GM20000 (cell line): ENCODE measurements at regions not wholly inside any gene's neighbourhood (a gene's known extent, or its start where the extent isn't known, plus 50 kb on each side); places are given as distances from the start of the nearest gene placed in this dataset.

Experiments used
- DNase-seq: peaks from one replicate; pipeline ENCODE4 v3.0.0; 2012; ENCODE audit warnings: low spot score
- TF ChIP-seq, protein P1 (sequence below): IDR thresholded peaks from 2 replicates; pipeline ENCODE4 v1.5.1; 2012; ENCODE audit warnings: mild to moderate bottlenecking, control low read depth; ENCODE audit errors: extremely low read depth, missing control alignments

DNA sequence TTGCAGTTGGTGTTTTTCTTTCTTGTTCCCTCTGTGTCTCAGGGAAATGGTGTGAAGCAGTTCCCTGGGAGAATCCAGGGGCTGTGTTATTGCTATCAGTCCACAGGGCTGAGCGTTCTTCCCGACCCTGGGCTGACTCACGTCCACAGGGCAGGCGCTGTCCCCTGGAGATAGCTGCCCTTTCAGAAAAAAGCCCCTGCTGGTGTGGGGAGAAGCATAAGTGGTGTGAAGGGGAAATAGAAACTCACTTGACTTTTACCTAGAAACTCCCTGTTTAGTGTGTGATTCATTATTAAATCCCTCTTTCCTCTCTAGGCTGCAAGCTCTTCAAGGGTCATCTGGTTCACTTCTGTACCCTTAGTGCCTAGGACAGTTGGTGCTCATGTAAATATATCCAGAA is 63.3 kb upstream of the SMNDC1 start:
- DNase-seq = peak; percentile 53
- TF ChIP-seq, protein P1, sequence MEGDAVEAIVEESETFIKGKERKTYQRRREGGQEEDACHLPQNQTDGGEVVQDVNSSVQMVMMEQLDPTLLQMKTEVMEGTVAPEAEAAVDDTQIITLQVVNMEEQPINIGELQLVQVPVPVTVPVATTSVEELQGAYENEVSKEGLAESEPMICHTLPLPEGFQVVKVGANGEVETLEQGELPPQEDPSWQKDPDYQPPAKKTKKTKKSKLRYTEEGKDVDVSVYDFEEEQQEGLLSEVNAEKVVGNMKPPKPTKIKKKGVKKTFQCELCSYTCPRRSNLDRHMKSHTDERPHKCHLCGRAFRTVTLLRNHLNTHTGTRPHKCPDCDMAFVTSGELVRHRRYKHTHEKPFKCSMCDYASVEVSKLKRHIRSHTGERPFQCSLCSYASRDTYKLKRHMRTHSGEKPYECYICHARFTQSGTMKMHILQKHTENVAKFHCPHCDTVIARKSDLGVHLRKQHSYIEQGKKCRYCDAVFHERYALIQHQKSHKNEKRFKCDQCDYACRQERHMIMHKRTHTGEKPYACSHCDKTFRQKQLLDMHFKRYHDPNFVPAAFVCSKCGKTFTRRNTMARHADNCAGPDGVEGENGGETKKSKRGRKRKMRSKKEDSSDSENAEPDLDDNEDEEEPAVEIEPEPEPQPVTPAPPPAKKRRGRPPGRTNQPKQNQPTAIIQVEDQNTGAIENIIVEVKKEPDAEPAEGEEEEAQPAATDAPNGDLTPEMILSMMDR = no peak

DNA sequence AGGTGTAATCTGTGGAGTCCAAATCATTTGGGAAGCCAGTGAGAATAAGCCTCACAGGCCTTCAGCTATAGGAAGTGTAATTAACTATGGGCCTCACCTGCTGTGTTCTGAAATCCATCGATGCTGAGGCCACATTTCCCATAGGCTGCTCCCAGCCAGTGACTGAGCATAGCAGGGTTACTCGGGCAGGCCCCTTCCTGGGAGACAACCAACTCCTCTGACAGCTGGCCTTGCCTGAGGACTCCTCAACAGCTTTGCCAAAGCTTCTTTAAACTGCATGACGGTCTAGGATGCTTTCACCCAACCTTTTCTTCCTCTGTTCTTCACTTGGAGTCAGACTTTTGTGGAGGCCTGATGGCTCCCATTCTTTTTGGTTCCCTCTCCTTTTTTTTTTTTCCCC is 63.8 kb upstream of the SMNDC1 start:
- TF ChIP-seq, protein P1 = no peak
- DNase-seq = no peak

- no peak for DNase-seq
- TF ChIP-seq, protein P1 = no peak
Observed at GRCh38 chr10:110370006-110370405, 65.3 kb upstream of the SMNDC1 start.

DNA sequence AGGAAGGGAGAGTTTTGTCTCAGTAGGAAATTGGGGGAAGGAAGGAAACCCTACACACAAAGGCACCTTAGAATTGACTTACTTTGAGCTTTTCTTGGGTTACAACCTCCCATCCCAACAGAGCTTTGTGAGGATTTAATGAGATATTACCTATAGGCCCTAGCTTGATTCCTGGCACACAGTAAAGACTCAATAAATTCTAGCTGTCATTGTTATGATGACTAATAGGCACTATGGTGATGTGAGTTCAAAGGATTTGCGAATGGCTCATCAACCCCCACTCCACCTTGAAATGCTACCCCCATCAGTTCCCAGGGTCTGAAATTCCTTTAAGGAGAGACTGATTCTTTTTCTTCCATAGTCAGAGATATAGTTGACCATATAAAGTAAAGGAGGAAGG is 67.9 kb upstream of the SMNDC1 start:
- TF ChIP-seq, protein P1 = no peak
- no peak for DNase-seq

DNA sequence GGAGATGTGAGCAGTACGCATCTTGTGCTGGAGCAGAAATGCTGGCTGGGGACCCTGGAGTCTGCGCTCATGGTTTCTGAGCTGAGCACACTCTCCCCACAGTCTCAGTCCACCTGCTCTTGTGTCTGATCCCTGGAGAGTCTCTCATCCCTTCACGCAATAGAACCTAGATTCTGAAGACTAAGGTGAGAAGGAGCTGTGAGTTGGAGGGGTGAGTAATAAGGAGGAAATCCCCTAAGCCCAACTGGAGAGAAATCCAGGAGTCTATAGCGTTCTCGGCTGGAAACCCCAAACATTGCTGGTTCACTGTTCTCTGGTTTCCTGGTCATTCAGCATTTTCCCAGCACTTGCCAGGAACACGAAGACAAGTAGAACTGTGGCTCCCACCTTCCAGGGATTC is 68.3 kb upstream of the SMNDC1 start:
- no peak for DNase-seq
- TF ChIP-seq, protein P1 = no peak

GRCh38 chr10:110373857-110374654 is 69.3 kb upstream of the SMNDC1 start:
- DNase-seq = no peak
- TF ChIP-seq, protein P1 = no peak

GRCh38 chr10:110375121-110375520 is 70.4 kb upstream of the SMNDC1 start:
- TF ChIP-seq, protein P1 = no peak
- no peak for DNase-seq
